ENCODE measurements at regions not wholly inside any gene's neighbourhood (a gene's known extent, or its start where the extent isn't known, plus 50 kb on each side); places are given as distances from the start of the nearest gene placed in this dataset.

- no peak for DNase-seq
These were observed 163.5 kb upstream of the SLC10A2 start for GRCh38 chr13:103229674-103230073.

DNA sequence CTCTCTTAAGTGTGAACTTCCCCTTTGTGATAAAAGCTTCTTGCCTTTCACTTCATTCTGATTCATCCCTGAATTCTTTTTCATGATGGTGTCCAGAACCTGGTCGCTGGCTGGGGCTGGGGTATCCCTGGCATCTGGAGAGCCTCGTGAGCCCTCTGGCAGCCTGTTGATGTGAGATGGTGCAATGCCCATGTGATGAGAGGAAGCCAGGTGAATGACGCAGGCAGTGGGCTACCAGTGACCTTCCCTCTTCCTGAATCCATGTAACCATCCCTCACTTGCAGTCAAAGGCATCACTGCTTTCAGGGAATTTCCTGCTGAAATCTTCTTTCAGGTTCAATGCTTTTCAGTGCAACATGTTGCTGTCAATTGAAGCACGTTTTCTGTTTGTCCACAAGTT lies 158.6 kb upstream of the SLC10A2 start:
- DNase-seq, result no peak

GRCh38 chr13:103222683-103223082 lies 156.5 kb upstream of the SLC10A2 start:
- DNase-seq, result no peak

- DNase-seq, result no peak
These were observed 152.0 kb upstream of the SLC10A2 start for GRCh38 chr13:103218253-103218652.

DNA sequence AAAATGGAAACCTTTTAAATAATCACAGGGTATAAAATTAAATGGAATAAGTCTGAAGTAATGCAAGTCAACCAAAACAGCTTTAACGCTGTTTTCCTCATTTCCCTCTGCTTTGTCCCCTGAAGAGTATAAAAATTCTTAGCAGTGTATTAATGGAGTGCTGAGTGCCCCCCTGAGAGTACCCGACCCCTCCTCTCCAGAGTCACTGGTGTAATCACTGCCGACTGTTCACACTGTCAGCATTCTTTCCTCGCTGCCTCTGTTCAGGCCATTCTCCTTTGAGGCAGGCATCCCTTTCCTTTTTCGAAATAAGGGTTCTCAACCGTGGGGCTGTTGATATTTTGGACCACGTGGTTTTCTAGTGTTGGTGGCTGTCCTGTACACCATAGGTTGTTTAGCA lies 146.9 kb upstream of the SLC10A2 start:
- no peak for DNase-seq

DNA sequence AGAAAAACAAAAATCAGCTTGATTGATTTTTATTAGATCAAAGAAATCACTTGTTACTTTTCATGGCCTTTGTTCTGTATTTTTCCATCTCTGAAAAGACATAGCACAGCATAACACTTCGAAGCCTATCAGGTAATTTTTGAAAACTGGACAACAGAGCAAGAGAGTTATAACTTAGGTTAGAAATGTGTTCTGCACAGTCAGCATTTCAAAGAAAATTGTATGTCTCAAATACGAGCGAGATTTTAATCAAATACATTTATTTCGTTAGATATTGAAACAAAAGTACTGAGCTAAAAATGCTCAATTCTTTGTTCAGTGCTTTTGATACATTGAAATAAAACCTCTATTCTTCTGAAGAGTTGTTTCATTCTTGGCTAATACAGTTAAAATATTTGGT lies 144.1 kb upstream of the SLC10A2 start:
- no peak for DNase-seq

GRCh38 chr13:103203735-103204330 lies 137.6 kb upstream of the SLC10A2 start:
- peak; percentile 38 for DNase-seq

GRCh38 chr13:103200118-103200885 lies 134.1 kb upstream of the SLC10A2 start:
- DNase-seq, result no peak

GRCh38 chr13:103199380-103200088 lies 133.3 kb upstream of the SLC10A2 start:
- no peak for DNase-seq

GRCh38 chr13:103196356-103196755 lies 130.1 kb upstream of the SLC10A2 start:
- DNase-seq, result no peak

GRCh38 chr13:103195762-103196161 lies 129.5 kb upstream of the SLC10A2 start:
- no peak for DNase-seq

GRCh38 chr13:103194871-103195270 lies 128.7 kb upstream of the SLC10A2 start:
- no peak for DNase-seq

- no peak for DNase-seq
These were observed 126.4 kb upstream of the SLC10A2 start for GRCh38 chr13:103192511-103193135.

DNA sequence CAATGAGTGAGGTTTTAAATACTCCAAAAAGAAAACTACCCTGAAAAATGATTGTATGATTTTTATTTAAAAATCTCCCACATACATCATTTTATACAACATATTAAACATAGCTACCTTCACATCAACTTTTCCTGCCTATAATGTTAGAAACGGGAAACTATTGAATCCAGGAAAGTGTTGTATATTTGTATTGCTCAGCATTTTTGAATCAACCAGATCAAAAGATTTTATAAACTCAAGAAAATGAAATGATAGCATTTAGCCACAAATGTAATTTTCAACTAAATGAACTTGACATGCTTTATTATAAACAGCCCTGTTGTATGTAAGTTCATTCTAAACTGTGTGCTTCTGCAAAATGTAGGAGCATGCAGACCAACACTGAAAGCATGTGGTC lies 124.6 kb upstream of the SLC10A2 start:
- DNase-seq, result no peak

DNA sequence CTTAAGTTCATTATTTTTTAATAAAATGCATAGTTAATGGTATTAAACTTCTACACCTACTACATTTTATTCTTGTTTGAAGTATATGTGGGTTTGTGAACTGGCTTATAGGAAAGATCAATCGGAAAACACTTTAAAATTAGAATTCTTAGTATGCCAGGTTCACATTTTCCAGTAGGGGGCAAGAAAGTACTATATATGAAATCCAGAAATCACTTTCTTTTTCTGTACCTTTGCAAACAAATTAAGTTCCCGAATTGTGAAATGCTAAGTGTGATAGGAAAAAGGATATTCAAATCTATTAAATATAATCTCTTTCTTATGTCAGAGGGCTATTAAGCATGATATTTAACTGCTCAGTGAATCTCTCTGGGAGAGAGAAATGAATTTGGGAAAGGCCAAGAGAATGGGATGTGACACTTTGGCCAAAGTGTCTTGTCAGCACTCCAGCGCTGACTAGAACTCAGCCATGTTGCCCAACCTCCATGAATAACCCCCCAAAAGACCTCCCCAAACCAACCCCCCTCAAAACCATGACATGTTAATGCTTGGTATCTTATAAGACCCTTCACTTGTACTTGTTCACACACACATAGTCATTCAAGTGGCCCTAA lies 122.6 kb upstream of the SLC10A2 start:
- DNase-seq, result peak; percentile 10

- no peak for DNase-seq
These were observed 121.5 kb upstream of the SLC10A2 start for GRCh38 chr13:103187721-103188156.

GRCh38 chr13:103184413-103184812 lies 118.2 kb upstream of the SLC10A2 start:
- no peak for DNase-seq

DNA sequence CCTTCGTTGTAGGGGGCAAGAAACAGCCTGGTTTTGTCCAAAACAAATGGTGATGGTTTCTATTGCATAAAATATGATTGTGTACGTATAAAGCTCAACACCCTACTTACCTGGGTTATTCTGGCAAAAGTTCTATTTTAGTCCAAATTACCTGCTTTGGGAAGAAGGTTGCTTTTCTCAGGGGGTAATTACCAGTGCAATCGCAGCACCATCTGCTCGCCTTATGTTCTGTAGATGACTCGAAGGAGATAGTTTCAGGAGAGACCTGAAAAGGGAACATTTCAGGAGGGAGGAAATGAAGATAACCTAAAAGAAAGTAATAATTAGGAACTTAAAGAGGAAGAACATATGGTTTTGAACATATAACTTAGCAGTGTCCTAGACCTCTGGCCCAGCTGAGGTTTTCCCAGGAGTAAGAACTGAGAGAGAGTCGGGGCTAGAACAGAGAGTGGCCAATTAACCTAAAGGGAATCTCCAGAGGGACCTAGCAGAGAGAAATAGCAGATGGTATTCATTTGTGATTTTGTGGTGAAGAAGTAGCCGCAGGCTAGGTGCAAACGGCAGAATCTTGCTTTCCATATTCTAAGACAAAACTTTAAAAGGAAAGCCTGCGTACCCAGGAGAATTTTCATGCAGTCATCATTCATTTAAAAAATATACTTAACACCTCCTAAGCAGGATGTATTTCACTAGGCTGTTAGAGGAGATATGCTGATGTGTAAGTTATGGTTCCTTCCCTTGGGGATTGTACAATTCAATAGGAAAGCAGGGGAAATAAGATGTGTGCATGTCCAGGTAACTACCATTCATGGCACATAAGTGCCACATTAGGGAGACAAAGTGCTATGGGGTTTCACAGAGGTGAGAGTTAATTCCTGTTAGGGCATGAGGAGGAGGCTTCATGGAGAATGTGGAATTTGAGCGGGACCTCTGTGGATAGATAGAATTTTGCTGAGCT lies 113.0 kb upstream of the SLC10A2 start:
- DNase-seq, result no peak

- no peak for DNase-seq
These were observed 108.7 kb upstream of the SLC10A2 start for GRCh38 chr13:103174966-103175365.

- no peak for DNase-seq
These were observed 102.8 kb upstream of the SLC10A2 start for GRCh38 chr13:103168901-103169508.

DNA sequence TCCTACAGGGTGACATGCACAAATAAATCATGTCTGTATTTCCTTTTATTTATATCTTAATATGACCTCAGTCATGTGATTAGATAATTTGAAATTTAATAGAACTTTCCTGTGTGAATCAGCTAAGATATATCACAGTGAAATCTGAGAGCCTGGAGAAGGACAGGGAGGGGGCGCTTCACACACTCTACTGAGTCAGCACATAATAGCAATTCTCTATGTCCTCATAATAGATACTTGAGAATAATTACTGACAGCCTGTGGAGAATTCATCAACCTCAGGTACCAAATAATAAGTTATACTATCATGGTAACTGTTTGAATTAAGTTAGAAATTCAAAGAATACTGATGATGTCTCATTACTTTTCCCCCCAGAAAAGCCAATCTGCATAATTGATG lies 98.0 kb upstream of the SLC10A2 start:
- no peak for DNase-seq

Measured in NCI-H345 (cell line).